HUES64 (cell line): ENCODE measurements at regions not wholly inside any gene's neighbourhood (a gene's known extent, or its start where the extent isn't known, plus 50 kb on each side); places are given as distances from the start of the nearest gene placed in this dataset.

Source experiments
- H3K27ac ChIP-seq: 2 replicates; pipeline ENCODE4 v1.7.0; 2013; ENCODE audit warnings: low read depth, low read length, inconsistent platforms
- H3K27me3 ChIP-seq: 2 replicates; pipeline ENCODE4 v1.6.1; 2013; ENCODE audit warnings: mild to moderate bottlenecking, low read length; ENCODE audit not compliant: insufficient read depth
- H3K36me3 ChIP-seq: 2 replicates; pipeline ENCODE4 v1.6.1; 2013; ENCODE audit warnings: mild to moderate bottlenecking, low read length; ENCODE audit not compliant: insufficient read depth
- H3K4me1 ChIP-seq: 2 replicates; pipeline ENCODE4 v1.6.1; 2013; ENCODE audit warnings: mild to moderate bottlenecking, low read length, moderate library complexity; ENCODE audit not compliant: insufficient read depth
- H3K4me3 ChIP-seq: 2 replicates; pipeline ENCODE4 v1.5.1; 2013; ENCODE audit warnings: mild to moderate bottlenecking, low read length, moderate library complexity
- H3K9ac ChIP-seq: 2 replicates; pipeline ENCODE4 v1.6.1; 2013; ENCODE audit warnings: mild to moderate bottlenecking, low read depth, low read length
- H3K9me3 ChIP-seq: 2 replicates; pipeline ENCODE4 v1.6.1; 2013; ENCODE audit warnings: low read depth, low read length; ENCODE audit not compliant: insufficient read depth
- WGBS: fragments of 150-250, 120-280 bp; methylation state at CpG from one replicate; pipeline ENCODE4 v1.1.7; 2013; ENCODE audit warnings: missing lambda C conversion rate; 5-methylcytosine and 5-hydroxymethylcytosine counted together

DNA sequence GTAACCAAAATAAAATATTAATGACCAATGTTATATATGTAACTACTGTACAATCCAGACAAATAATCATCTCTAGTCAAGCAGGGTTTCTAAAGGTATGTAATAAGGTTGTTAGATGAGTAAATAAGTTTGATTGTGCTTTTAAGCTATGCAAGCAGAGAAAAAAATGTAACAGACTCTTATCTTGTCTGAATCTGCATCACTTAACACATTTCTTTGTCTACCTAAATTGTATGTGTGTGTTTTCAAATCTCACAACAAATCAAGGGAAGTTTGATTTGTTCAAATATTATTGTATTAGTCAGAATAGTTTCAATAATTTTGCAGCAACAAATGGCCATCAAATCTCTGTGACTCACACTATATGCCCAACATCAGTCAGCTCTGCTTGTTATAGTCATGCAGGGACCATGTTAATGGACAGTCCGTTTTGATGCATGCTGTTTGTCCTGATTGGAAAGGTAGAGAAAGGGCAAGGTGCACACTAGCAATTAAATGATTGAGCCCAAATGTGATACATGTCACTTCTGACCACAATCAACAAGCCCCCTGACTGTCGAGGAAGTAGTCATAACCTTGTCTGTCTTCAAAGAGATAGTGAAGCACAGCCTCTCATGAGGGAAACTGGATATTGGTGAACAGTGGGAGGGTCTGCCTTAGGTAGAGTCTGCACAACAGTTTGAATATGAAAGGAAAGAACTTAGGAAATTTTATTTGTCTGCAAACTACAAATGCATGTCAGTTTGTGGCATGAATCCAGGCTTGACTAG is 349.4 kb upstream of the SATB1 start:
- Histone ChIP-seq H3K27me3 (no peaks in the 10 kb centered on the region), H3K9ac (no peak overlapping the region)
- WGBS, result 89% methylated on average over 2 of the region's 2 CpGs

DNA sequence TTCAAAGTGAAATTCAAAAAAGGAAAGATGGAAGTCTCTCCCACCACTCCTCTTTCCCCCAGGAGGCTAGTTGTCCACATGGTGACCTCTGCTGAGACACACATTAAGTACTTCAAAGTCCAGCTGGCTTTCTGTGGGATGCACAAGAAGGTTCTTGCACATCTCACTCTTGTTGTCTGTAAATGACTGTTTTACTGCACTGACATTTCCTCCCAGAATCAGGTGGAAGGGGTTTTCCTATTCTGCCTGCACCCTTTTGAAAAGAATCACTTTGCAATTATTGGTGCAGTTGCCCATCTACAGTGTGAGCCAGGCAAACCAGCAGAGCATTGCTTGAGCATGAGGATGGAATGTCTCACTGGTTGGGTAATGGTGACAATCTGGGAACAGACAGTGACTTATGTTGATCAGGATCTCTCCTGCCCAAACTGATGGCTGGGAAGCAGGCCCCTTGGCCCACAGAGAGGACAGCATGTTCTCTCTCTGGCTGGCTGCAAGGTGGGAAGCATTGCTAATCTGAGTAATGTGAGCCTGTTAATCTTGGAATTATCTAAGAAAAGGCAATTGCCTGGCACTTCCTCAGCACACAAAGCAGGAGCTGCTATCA is 347.7 kb upstream of the SATB1 start:
- no peak overlapping the region for H3K9ac ChIP-seq
- H3K36me3 ChIP-seq, result no peaks in the 10 kb centered on the region
- no peaks in the 10 kb centered on the region for H3K27me3 ChIP-seq
- H3K4me1 ChIP-seq, result peaks cover 8% of the 10 kb centered on the region; the same call in 1 of the 2 replicates
- H3K9me3 ChIP-seq, result no peaks in the 10 kb centered on the region
- H3K4me3 ChIP-seq, result no peak overlapping the region
- no peak overlapping the region for H3K27ac ChIP-seq

More for the DNA sequence above, 349.4 kb upstream of the SATB1 start:
- Histone ChIP-seq H3K36me3 (no peaks in the 10 kb centered on the region), H3K4me1 (peaks cover 8% of the 10 kb centered on the region; the same call in 1 of the 2 replicates), H3K9me3 (no peaks in the 10 kb centered on the region), H3K4me3 (no peak overlapping the region), H3K27ac (no peak overlapping the region)

DNA sequence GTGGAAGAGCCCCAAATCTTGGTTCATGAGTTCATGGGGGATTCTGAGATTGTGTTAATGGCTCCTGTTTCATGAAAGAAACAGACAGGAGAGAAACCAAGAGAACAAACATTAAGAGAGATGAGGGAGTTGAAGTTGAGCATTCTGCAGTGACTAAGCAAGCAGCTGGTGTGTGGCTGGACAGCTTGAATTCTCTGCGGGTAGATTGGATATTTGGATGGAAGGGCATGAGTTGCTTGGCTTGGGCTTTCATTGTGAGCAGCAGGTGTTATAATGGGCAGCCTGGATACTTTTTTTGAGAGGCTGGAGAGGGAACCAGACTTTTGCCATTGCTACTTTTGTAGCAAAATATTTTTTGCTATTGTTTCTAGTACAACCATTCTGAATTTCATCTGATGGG is 346.8 kb upstream of the SATB1 start:
- Histone ChIP-seq H3K4me1 (peaks cover 8% of the 10 kb centered on the region; the same call in 1 of the 2 replicates), H3K27me3 (no peaks in the 10 kb centered on the region), H3K27ac (no peak overlapping the region), H3K9me3 (no peaks in the 10 kb centered on the region), H3K4me3 (no peak overlapping the region), H3K36me3 (no peaks in the 10 kb centered on the region), H3K9ac (no peak overlapping the region)
- 95% methylated on average over 1 of the region's 1 CpG for WGBS

DNA sequence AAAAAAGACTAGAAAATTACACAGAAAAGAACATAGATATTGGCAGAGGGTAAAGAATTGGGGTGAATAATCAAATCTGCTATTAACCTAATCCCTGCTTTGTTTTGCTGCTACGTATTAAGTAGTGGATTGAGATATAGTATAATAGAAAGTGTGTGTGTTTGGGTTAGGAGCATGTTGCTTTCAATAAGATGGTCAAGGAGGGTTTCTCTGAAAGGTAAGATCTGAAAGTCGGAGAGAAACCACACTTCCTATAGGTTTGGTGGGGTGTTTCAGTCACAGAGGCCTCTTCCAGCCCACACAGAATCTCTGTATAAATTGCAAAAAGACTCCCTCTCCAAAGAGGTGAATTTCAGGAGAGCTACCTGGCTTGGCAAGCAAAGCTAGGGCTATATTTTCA is 345.7 kb upstream of the SATB1 start:
- H3K9me3 ChIP-seq, result no peaks in the 10 kb centered on the region
- 74% methylated on average over 2 of the region's 2 CpGs for WGBS
- H3K27me3 ChIP-seq, result no peaks in the 10 kb centered on the region
- no peak overlapping the region for H3K4me3 ChIP-seq
- no peaks in the 10 kb centered on the region for H3K36me3 ChIP-seq
- peaks cover 8% of the 10 kb centered on the region; the same call in 1 of the 2 replicates for H3K4me1 ChIP-seq
- H3K27ac ChIP-seq, result no peak overlapping the region
- H3K9ac ChIP-seq, result no peak overlapping the region

DNA sequence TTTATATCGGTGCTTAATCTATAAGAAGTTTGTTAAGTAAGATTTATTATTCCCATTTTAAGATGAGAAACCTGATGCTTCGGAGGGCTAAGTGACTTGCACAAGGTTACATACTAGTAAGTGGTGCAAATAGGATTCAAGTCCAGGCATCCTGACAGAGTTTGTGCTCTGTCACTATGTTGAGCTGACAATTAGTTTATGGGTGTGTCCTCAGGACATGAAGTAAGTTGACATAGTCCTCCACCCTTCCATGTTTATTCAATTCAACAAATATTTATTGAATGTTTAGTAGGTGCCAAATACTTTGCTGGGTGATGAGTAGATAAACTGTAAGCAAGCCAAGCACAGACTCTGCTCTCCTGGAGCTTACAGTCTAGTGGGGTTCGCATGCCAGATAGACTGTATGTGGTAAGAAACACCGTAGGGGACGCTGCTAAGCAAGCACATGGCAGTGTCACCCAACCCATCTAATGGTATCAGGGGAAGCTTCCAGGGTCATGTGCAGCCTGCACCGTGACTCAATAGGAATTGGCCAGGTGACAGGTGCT is 342.7 kb upstream of the SATB1 start:
- H3K9me3 ChIP-seq, result no peaks in the 10 kb centered on the region
- H3K27ac ChIP-seq, result no peak overlapping the region
- no peak overlapping the region for H3K9ac ChIP-seq
- H3K4me3 ChIP-seq, result no peak overlapping the region
- 95% methylated on average over 5 of the region's 6 CpGs for WGBS
- no peaks in the 10 kb centered on the region for H3K36me3 ChIP-seq
- no peaks in the 10 kb centered on the region for H3K4me1 ChIP-seq
- H3K27me3 ChIP-seq, result no peaks in the 10 kb centered on the region

DNA sequence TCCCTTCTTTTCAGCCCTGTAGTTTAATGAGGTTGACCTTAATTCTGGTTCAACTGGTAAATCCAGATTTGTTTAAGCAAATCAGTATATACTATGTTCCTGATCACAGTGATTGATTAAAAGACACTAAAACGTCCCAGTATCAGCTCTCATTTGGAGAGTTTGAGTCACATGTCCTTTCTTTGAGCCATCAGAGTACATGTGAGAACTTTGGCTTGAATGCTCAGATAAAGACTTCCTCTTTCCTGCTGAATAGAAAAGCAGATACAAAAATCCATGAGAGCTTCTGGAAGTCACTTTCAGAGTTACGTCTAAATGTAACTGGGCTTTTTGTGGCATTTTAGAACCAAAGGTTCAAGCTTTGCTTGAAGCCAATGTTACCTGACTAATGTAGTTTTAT is 341.8 kb upstream of the SATB1 start:
- Histone ChIP-seq H3K27ac (no peak overlapping the region), H3K9me3 (no peaks in the 10 kb centered on the region), H3K4me3 (no peak overlapping the region), H3K27me3 (no peaks in the 10 kb centered on the region), H3K9ac (no peak overlapping the region), H3K4me1 (no peaks in the 10 kb centered on the region), H3K36me3 (no peaks in the 10 kb centered on the region)
- WGBS, result 64% methylated on average over 2 of the region's 2 CpGs

DNA sequence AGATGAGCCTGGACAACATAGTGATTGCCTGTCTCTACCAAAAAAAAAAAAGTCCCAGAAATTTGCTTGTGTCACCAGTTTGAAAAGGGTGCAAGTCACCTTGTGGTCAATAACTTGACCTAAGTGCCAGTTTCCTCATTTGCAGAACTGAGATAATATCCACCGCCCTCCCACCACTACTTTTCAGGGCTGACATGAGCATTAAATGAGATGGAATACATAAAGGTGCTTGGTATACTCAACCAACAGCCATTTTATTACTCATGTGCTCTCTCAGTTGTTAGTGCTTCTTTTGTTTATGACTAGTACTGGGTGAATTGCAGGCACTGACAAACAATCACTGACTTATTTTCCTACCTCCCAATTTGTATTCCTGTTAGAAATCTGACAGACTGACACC is 340.5 kb upstream of the SATB1 start:
- H3K9me3 ChIP-seq, result no peaks in the 10 kb centered on the region
- H3K4me3 ChIP-seq, result no peak overlapping the region
- H3K27ac ChIP-seq, result no peak overlapping the region
- H3K9ac ChIP-seq, result no peak overlapping the region
- H3K4me1 ChIP-seq, result no peaks in the 10 kb centered on the region
- no peaks in the 10 kb centered on the region for H3K36me3 ChIP-seq
- no peaks in the 10 kb centered on the region for H3K27me3 ChIP-seq
- WGBS, result 89% methylated on average over 1 of the region's 1 CpG

DNA sequence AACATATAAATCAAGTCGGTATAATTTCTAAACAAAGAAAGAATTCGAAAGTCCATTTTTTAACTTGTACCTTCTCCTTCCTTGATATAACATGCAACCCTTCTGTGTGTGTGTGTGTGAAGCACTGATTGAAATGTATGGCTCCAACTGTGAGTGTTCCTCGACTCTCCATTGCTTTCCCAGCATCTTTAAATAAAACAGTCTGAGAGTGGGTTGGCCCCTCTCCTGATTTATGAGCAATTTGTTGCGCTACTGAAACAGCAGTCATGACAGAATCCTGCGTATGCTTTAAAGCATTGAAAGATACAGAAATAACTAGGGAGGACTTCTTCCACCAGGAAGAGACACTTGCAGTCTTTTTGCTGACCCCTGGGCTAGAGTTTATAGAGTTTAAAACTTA is 340.0 kb upstream of the SATB1 start:
- Histone ChIP-seq H3K9me3 (no peaks in the 10 kb centered on the region), H3K36me3 (no peaks in the 10 kb centered on the region), H3K4me1 (no peaks in the 10 kb centered on the region), H3K4me3 (no peak overlapping the region), H3K9ac (no peak overlapping the region), H3K27me3 (no peaks in the 10 kb centered on the region), H3K27ac (no peak overlapping the region)
- WGBS, result 94% methylated on average over 5 of the region's 5 CpGs

DNA sequence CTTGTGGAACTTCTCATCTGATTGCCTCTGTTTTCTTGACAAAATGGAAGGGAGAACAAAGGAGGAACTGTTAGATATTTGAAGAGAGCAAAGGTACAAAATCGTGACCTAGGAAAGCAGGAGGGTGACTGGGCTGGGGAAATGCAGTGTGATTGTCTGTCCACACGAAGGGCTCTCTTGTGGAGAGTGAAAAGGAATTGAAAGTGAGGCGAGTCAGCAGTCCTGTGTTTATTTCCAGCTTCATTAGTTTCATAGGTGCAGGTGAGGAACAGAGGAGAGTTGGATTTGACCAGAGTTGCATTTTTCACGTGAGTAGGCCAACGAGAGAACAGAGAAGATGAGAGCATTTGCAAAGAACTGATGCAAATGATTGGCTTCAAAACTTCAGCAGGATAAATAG is 336.4 kb upstream of the SATB1 start:
- no peak overlapping the region for H3K4me3 ChIP-seq
- no peaks in the 10 kb centered on the region for H3K36me3 ChIP-seq
- peaks cover 16% of the 10 kb centered on the region for H3K4me1 ChIP-seq
- no peaks in the 10 kb centered on the region for H3K27me3 ChIP-seq
- H3K9ac ChIP-seq, result no peak overlapping the region
- H3K27ac ChIP-seq, result no peak overlapping the region
- no peaks in the 10 kb centered on the region for H3K9me3 ChIP-seq
- WGBS, result 76% methylated on average over 5 of the region's 5 CpGs

DNA sequence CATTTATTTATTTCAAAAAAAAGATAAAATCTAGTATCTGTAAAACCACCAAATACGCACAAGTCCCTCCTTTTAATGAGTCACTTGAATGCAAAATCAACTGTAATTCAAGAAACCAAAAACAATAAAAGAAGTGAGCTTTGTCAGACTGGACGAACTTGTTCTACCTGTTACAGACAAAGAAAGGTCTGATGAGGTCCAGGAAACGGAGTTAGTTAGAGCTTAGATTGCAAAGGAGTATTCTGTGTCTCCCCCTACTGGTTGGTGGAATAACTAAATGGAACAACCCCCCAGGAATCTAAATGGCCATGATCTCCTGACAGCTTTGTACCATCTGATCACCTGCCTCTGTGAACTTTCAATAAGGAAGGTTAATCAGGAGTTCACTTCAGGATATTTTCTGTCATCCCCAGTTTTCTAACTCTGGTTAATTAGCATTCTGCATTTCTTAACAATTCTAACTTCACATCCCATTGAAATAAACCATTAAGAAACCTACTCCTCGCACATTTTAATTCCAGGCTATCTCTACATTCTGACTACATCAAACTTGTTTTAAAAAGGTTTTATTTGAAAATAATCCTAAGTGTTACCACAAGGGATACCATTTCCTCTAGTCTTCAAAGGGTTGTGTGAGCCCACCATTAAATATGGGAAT is 333.0 kb upstream of the SATB1 start:
- Histone ChIP-seq H3K4me3 (no peak overlapping the region), H3K27ac (no peak overlapping the region), H3K4me1 (peaks cover 16% of the 10 kb centered on the region), H3K27me3 (no peaks in the 10 kb centered on the region), H3K9me3 (no peaks in the 10 kb centered on the region), H3K9ac (no peak overlapping the region), H3K36me3 (no peaks in the 10 kb centered on the region)
- WGBS, result 51% methylated on average over 4 of the region's 4 CpGs

DNA sequence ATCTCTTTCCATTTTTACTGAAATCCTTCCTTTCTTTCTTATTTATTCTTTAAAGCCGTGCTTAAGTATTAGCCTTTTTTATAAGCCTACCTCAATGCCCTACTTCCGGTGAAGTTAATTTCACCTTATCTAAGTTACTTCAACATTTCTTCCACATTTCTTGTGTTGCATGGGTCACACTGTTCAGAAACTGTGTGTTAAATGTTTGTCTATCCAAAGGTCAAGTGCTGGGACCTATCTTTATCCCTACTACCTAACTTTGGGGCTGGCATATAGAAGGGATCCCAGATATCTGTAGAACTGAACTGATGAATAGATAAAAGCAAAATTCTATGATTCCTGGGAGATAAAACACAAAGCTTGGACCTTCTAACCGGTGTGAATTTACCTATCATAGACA is 332.3 kb upstream of the SATB1 start:
- Histone ChIP-seq H3K36me3 (no peaks in the 10 kb centered on the region), H3K9me3 (no peaks in the 10 kb centered on the region), H3K27ac (no peak overlapping the region), H3K4me3 (no peak overlapping the region), H3K4me1 (peaks cover 16% of the 10 kb centered on the region), H3K9ac (no peak overlapping the region), H3K27me3 (no peaks in the 10 kb centered on the region)
- 91% methylated on average over 2 of the region's 3 CpGs for WGBS
